Spleen (tissue), 11 donors: ENCODE measurements at regions not wholly inside any gene's neighbourhood (a gene's known extent, or its start where the extent isn't known, plus 50 kb on each side); places are given as distances from the start of the nearest gene placed in this dataset.

Experiments used
- DNase-seq: peaks from one replicate; pipeline ENCODE4 v3.0.0-alpha.2; 2020
- H3K27ac ChIP-seq, 8 donors: fragments of 200-600 bp; sonication (generic) in 7 of 8; 1 replicate in 4 of 8; 2 replicates in 4 of 8; pipeline versions ENCODE4 v1.5.0 to v1.8.0; 2016 to 2021; ENCODE audit warnings: inconsistent platforms in 4 of 8, mild to moderate bottlenecking in 4 of 8, moderate library complexity in 1 of 8
- H3K27me3 ChIP-seq, 7 donors: fragments of 200-600 bp; sonication (generic) in 6 of 7; replicated peaks in 1 of 7; 1 replicate in 4 of 7; 2 replicates in 3 of 7; pipeline versions ENCODE4 v1.5.0 to v1.8.0; 2016 to 2021; ENCODE audit warnings: inconsistent platforms in 3 of 7, mild to moderate bottlenecking in 1 of 7
- H3K36me3 ChIP-seq, 6 donors: fragments of 200-600 bp; sonication (generic) in 5 of 6; 1 replicate in 4 of 6; 2 replicates in 2 of 6; pipeline versions ENCODE4 v1.5.0 to v1.8.0; 2016 to 2021; ENCODE audit warnings: inconsistent platforms in 2 of 6
- H3K4me1 ChIP-seq, 6 donors: fragments of 200-600 bp; sonication (generic) in 5 of 6; 1 replicate in 3 of 6; 2 replicates in 3 of 6; pipeline versions ENCODE4 v1.5.0 to v1.8.0; 2016 to 2021; ENCODE audit warnings: inconsistent platforms in 3 of 6
- H3K4me3 ChIP-seq, 8 donors: fragments of 200-600 bp; sonication (generic) in 7 of 8; 1 replicate in 4 of 8; 2 replicates in 4 of 8; pipeline versions ENCODE4 v1.5.0 to v1.8.0; 2016 to 2021; ENCODE audit warnings: inconsistent platforms in 4 of 8, mild to moderate bottlenecking in 4 of 8, moderate library complexity in 2 of 8
- H3K9me3 ChIP-seq, 8 donors: fragments of 200-600 bp; sonication (generic) in 7 of 8; 1 replicate in 4 of 8; 2 replicates in 4 of 8; pipeline versions ENCODE4 v1.5.0 to v1.8.0; 2016 to 2021; ENCODE audit warnings: inconsistent platforms in 4 of 8
- CTCF ChIP-seq, 11 experiments: fragments of 200-600 bp in 7 of 11; fragments of 450-650 bp in 4 of 11; sonication (generic) in 4 of 11; IDR thresholded peaks in 8 of 11; conservative IDR thresholded peaks in 3 of 11; 1 replicate in 7 of 11; 2 replicates in 4 of 11; pipeline versions ENCODE4 v1.4.0 to v1.8.0; 2016 to 2021; ENCODE audit warnings: antibody characterized with exemption in 11 of 11, inconsistent platforms in 4 of 11, mild to moderate bottlenecking in 1 of 11
- POLR2A ChIP-seq, 3 donors: fragments of 450-650 bp; IDR thresholded peaks; one replicate each; pipeline ENCODE4 v1.5.1; 2017; ENCODE audit warnings: antibody characterized with exemption in 3 of 3, mild to moderate bottlenecking in 1 of 3
- POLR2AphosphoS5 ChIP-seq, 3 donors: sonication (generic); formaldehyde crosslinking; IDR thresholded peaks; one replicate each; pipeline ENCODE4 v1.5.1; 2017; ENCODE audit warnings: antibody characterized with exemption in 3 of 3
- whole genome bisulfite sequencing, 5 donors: extraction: QIAGEN DNeasy Blood & Tissue Kit in 3 of 5; methylation state at CpG; one replicate each; pipeline versions ENCODE4 v1.1.5 to v1.1.7; 2013 to 2018; 5-methylcytosine and 5-hydroxymethylcytosine counted together
- intact Hi-C: fragments of 100-400 bp; cut with DNase I; formaldehyde crosslinking; loops from one replicate; pipeline ENCODE4 v1.15.0; 2023; ENCODE audit warnings: low total_unique reads
- donor health status: healthy with polysubstance abuse.
- donor health status: DM: no; HTN: no; CAD: no; lungs with moderate emphysema.
- donor health status: DM: no; HTN: no; CAD: no.
- donor health status: Bipolar disorder and iron deficiency.
- donor health status: healthy.
- donor health status: DM: no; HTN: no; CAD: no.
- donor health status: DM: yes; HTN: yes; CAD: no.

GRCh38 chr6:88529726-88530125 is 363.6 kb upstream of the CNR1 start:
- Histone ChIP-seq H3K4me3 (no peak overlapping the region), H3K27ac (no peak overlapping the region), H3K9me3 (no peaks in the 10 kb centered on the region), H3K36me3 (no peaks in the 10 kb centered on the region), H3K27me3 (peaks cover 0 to 1% (median 0%) of the 10 kb centered on the region in 7 donors), H3K4me1 (no peaks in the 10 kb centered on the region)
- intact Hi-C loops, result no loop called here
- WGBS, 5 donors, result 84 to 94% (median 90%) methylated on average over 4 of the region's 4 CpGs
- no peak for DNase-seq
- TF ChIP-seq POLR2A (IDR thresholded peaks at IDR 0.05) (no peak), CTCF (IDR thresholded peaks at IDR 0.05 in 8 of 11, conservative IDR thresholded peaks at IDR 0.05 in 3 of 11) (no peak), POLR2AphosphoS5 (IDR thresholded peaks at IDR 0.05) (no peak)

DNA sequence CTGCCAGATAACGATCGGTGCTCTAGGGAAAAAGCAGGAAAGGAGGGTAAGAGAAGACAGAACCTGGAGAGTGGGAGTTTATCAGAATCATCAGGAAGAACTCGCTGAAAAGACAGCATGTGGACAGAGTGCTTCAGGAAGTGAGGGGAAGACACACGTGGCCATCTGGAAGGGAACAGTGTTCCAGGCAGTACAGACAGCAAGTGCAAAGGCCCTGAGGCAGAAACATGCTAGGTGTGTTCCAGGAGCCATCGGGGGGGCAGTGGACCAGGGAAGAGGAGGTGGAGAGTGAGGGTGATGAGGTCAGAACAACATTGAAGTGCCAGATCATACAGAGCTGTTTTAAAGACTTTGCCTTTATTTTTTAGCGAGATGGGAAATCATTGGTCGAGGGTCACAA is 354.3 kb upstream of the CNR1 start:
- intact Hi-C loops, result no loop called here
- Histone ChIP-seq H3K9me3 (peaks cover 0 to 4% (median 0%) of the 10 kb centered on the region in 8 donors), H3K27ac (no peak overlapping the region), H3K4me1 (no peaks in the 10 kb centered on the region), H3K36me3 (no peaks in the 10 kb centered on the region), H3K27me3 (no peaks in the 10 kb centered on the region), H3K4me3 (no peak overlapping the region)
- no peak for DNase-seq
- TF ChIP-seq POLR2A (IDR thresholded peaks at IDR 0.05), result no peak
- no peak for TF ChIP-seq CTCF (IDR thresholded peaks at IDR 0.05 in 8 of 11, conservative IDR thresholded peaks at IDR 0.05 in 3 of 11)
- TF ChIP-seq POLR2AphosphoS5 (IDR thresholded peaks at IDR 0.05), result no peak
- 73 to 81% (median 78%) methylated on average over 7 of the region's 7 CpGs for WGBS, 5 donors

DNA sequence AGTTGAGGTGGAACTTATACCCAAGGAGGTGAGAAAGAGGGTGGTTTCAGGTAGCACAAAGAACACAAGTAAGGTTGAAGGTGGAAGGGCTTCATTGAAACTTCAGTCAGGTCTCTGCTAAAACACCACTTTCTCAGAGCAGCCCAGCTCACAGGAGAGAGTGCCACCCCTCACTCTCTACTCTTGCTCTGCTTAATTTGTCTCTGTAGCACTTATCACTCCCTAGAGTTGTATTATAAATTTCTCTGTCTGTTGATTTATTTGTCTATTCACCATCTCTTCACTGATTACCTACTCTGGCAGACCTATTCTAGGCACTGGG is 353.8 kb upstream of the CNR1 start:
- Histone ChIP-seq H3K4me1 (no peaks in the 10 kb centered on the region), H3K27ac (no peak overlapping the region), H3K36me3 (no peaks in the 10 kb centered on the region), H3K27me3 (no peaks in the 10 kb centered on the region), H3K4me3 (no peak overlapping the region), H3K9me3 (peaks cover 0 to 4% (median 0%) of the 10 kb centered on the region in 8 donors)
- DNase-seq, result no peak
- intact Hi-C loops, result no loop called here
- TF ChIP-seq CTCF (IDR thresholded peaks at IDR 0.05 in 8 of 11, conservative IDR thresholded peaks at IDR 0.05 in 3 of 11) (no peak), POLR2A (IDR thresholded peaks at IDR 0.05) (no peak), POLR2AphosphoS5 (IDR thresholded peaks at IDR 0.05) (no peak)

GRCh38 chr6:88519301-88520016 is 353.3 kb upstream of the CNR1 start:
- no peaks in the 10 kb centered on the region for H3K27me3 ChIP-seq
- H3K36me3 ChIP-seq, result no peaks in the 10 kb centered on the region
- no peaks in the 10 kb centered on the region for H3K4me1 ChIP-seq
- WGBS, 5 donors, result 59 to 74% (median 66%) methylated on average over 10 of the region's 10 CpGs
- H3K9me3 ChIP-seq, result peaks cover 0 to 4% (median 0%) of the 10 kb centered on the region in 8 donors
- intact Hi-C loops, result no loop called here
- TF ChIP-seq POLR2A (IDR thresholded peaks at IDR 0.05) (no peak), POLR2AphosphoS5 (IDR thresholded peaks at IDR 0.05) (no peak), CTCF (IDR thresholded peaks at IDR 0.05 in 8 of 11, conservative IDR thresholded peaks at IDR 0.05 in 3 of 11) (no peak)
- no peak overlapping the region for H3K27ac ChIP-seq
- DNase-seq, result no peak
- no peak overlapping the region for H3K4me3 ChIP-seq
